Endodermal cell (in vitro differentiated cells): ENCODE measurements at regions not wholly inside any gene's neighbourhood (a gene's known extent, or its start where the extent isn't known, plus 50 kb on each side); places are given as distances from the start of the nearest gene placed in this dataset.

Source experiments
- DNase-seq: peaks from one replicate; pipeline ENCODE4 v3.0.0-alpha.2; 2017
- H3K27ac ChIP-seq: 2 replicates; pipeline ENCODE4 v1.5.1; 2013; ENCODE audit warnings: mild to moderate bottlenecking, low read depth, low read length, moderate library complexity
- H3K27me3 ChIP-seq: 2 replicates; pipeline ENCODE4 v1.6.1; 2013; ENCODE audit warnings: mild to moderate bottlenecking, low read length, moderate library complexity; ENCODE audit not compliant: insufficient read depth, control insufficient read depth, poor library complexity, severe bottlenecking
- H3K36me3 ChIP-seq: 2 replicates; pipeline ENCODE4 v1.7.0; 2013; ENCODE audit warnings: mild to moderate bottlenecking, low read length, moderate library complexity; ENCODE audit not compliant: control insufficient read depth, insufficient read depth
- H3K4me1 ChIP-seq: one replicate; pipeline ENCODE4 v1.7.0; 2013; ENCODE audit warnings: low read length; ENCODE audit not compliant: control insufficient read depth, insufficient read depth
- H3K4me3 ChIP-seq: 2 replicates; pipeline ENCODE4 v1.5.1; 2013; ENCODE audit warnings: mild to moderate bottlenecking, low read length, moderate library complexity
- H3K9ac ChIP-seq: 2 replicates; pipeline ENCODE4 v1.6.1; 2013; ENCODE audit warnings: mild to moderate bottlenecking, low read length, moderate library complexity; ENCODE audit not compliant: poor library complexity, severe bottlenecking; ENCODE audit errors: extremely low read depth
- H3K9me3 ChIP-seq: 2 replicates; pipeline ENCODE4 v1.6.1; 2013; ENCODE audit warnings: mild to moderate bottlenecking, low read length, moderate library complexity; ENCODE audit not compliant: control insufficient read depth
- H3K27ac Mint-ChIP-seq: 2 replicates; pipeline ENCODE4 v1.8.0; 2020; ENCODE audit warnings: mixed read lengths
- H3K27me3 Mint-ChIP-seq: 2 replicates; pipeline ENCODE4 v1.8.0; 2021; ENCODE audit warnings: mild to moderate bottlenecking, mixed read lengths; ENCODE audit not compliant: insufficient read depth
- H3K36me3 Mint-ChIP-seq: 2 replicates; pipeline ENCODE4 v1.8.0; 2020; ENCODE audit warnings: low read depth, mixed read lengths
- H3K4me1 Mint-ChIP-seq: 2 replicates; pipeline ENCODE4 v1.8.0; 2020; ENCODE audit warnings: mixed read lengths
- H3K4me3 Mint-ChIP-seq: 2 replicates; pipeline ENCODE4 v1.8.0; 2020; ENCODE audit warnings: mild to moderate bottlenecking, moderate library complexity, mixed read lengths
- H3K9me3 Mint-ChIP-seq: 2 replicates; pipeline ENCODE4 v1.8.0; 2020; ENCODE audit warnings: mild to moderate bottlenecking, mixed read lengths
- CTCF ChIP-seq: fragments of 200-600 bp; sonication (generic); conservative IDR thresholded peaks from 2 replicates; pipeline ENCODE4 v1.5.0; 2021; ENCODE audit warnings: antibody characterized with exemption, mild to moderate bottlenecking
- WGBS, 2 experiments: methylation state at CpG; one replicate each; pipeline versions ENCODE4 v1.1.5 to v1.1.7; 2013; ENCODE audit warnings: missing lambda C conversion rate in 2 of 2, mixed read lengths in 1 of 2; ENCODE audit not compliant: insufficient coverage in 1 of 2, insufficient read length in 1 of 2; 5-methylcytosine and 5-hydroxymethylcytosine counted together

- peak overlapping the region; percentile 69 for H3K4me3 ChIP-seq
- Mint-ChIP-seq H3K27ac (no peak overlapping the region), H3K9me3 (peaks cover 60% of the 10 kb centered on the region), H3K27me3 (peaks cover 2% of the 10 kb centered on the region), H3K4me3 (peak overlapping the region; percentile 72), H3K36me3 (no peaks in the 10 kb centered on the region), H3K4me1 (peaks cover 16% of the 10 kb centered on the region)
- H3K4me1 ChIP-seq = no peaks in the 10 kb centered on the region
- no peak overlapping the region for H3K9ac ChIP-seq
- no peaks in the 10 kb centered on the region for H3K9me3 ChIP-seq
- TF ChIP-seq CTCF = no peak
- H3K27ac ChIP-seq = no peak overlapping the region
- no peaks in the 10 kb centered on the region for H3K36me3 ChIP-seq
- 0 to 1% methylated on average over 1 to 25 of the region's 25 CpGs for WGBS, 2 experiments
- no peaks in the 10 kb centered on the region for H3K27me3 ChIP-seq
- DNase-seq = peak; percentile 88
Measured at GRCh38 chrX:9342561-9343051, 122.3 kb upstream of the TBL1X start.

- H3K4me3 ChIP-seq = no peak overlapping the region
- no peaks in the 10 kb centered on the region for H3K36me3 ChIP-seq
- WGBS, 2 experiments = 74% methylated on average over 4 of the region's 7 CpGs; no CpG with 5 or more reads in 1 of the 2 experiments
- Mint-ChIP-seq H3K9me3 (peaks cover 55% of the 10 kb centered on the region), H3K36me3 (no peaks in the 10 kb centered on the region), H3K27me3 (peaks cover 4% of the 10 kb centered on the region), H3K27ac (no peak overlapping the region), H3K4me1 (peaks cover 16% of the 10 kb centered on the region), H3K4me3 (no peak overlapping the region)
- H3K27ac ChIP-seq = no peak overlapping the region
- no peaks in the 10 kb centered on the region for H3K4me1 ChIP-seq
- no peak for TF ChIP-seq CTCF
- H3K9ac ChIP-seq = no peak overlapping the region
- H3K27me3 ChIP-seq = no peaks in the 10 kb centered on the region
- no peak for DNase-seq
- H3K9me3 ChIP-seq = no peaks in the 10 kb centered on the region
Measured at GRCh38 chrX:9343971-9344370, 120.9 kb upstream of the TBL1X start.

GRCh38 chrX:9345957-9346356 lies 118.9 kb upstream of the TBL1X start:
- Histone ChIP-seq H3K9me3 (no peaks in the 10 kb centered on the region), H3K27me3 (no peaks in the 10 kb centered on the region), H3K36me3 (no peaks in the 10 kb centered on the region), H3K27ac (no peak overlapping the region), H3K9ac (no peak overlapping the region), H3K4me3 (no peak overlapping the region), H3K4me1 (no peaks in the 10 kb centered on the region)
- peaks cover 4% of the 10 kb centered on the region for H3K27me3 Mint-ChIP-seq
- H3K9me3 Mint-ChIP-seq = peaks cover 52% of the 10 kb centered on the region
- no peak for DNase-seq
- TF ChIP-seq CTCF = no peak
- 96 to 100% methylated on average over 4 to 6 of the region's 8 CpGs for WGBS, 2 experiments
- H3K4me3 Mint-ChIP-seq = no peak overlapping the region
- H3K27ac Mint-ChIP-seq = no peak overlapping the region
- H3K4me1 Mint-ChIP-seq = peaks cover 8% of the 10 kb centered on the region
- H3K36me3 Mint-ChIP-seq = no peaks in the 10 kb centered on the region
